Hippocampal formation (tissue), 2 donors: ENCODE measurements at regions not wholly inside any gene's neighbourhood (a gene's known extent, or its start where the extent isn't known, plus 50 kb on each side); places are given as distances from the start of the nearest gene placed in this dataset.
"Not testable (repeated sequence)": the region's sequence is repeated elsewhere in the genome, so short reads cannot be mapped to it uniquely, and the experiment has no call there.

Experiments
- DNase-seq, 2 donors: peaks; one replicate each; lab custom pipeline; 2025; lab: John Stamatoyannopoulos, UW

DNA sequence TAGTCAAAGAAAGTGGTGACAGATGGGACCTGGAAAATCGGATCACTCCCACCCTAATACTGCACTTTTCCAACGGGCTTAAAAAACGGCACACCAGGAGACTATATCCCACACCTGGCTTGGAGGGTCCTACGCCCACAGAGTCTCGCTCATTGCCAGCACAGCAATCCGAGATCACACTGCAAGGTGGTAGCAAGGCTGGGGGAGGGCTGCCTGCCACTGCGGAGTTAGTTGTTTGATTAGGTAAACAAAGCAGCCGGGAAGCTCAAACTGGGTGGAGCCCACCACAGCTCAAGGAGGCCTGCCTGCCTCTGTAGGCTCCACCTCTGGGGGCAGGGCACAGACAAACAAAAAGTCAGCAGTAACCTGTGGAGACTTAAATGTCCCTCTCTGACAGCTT lies 590.0 kb upstream of the ID4 start:
- not testable (repeated sequence) for DNase-seq

DNA sequence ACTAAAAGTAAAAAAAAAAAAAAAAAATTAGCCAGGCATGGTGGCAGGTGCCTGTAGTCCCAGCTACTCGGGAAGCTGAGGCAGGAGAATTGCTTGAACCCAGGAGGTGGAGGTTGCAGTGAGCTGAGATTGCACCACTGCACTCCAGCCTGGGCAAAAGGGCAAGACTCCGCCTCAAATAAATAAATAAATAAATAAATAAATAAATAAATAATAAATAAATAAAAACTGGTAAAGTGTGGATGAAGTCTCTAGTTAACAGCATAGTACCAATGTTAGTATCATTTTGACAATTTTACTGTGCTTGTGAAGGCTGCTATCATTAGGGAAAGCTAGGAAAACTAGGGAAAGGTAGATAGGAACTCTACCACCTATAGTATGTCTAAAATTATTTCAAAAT lies 581.0 kb upstream of the ID4 start:
- not testable (repeated sequence) for DNase-seq

DNA sequence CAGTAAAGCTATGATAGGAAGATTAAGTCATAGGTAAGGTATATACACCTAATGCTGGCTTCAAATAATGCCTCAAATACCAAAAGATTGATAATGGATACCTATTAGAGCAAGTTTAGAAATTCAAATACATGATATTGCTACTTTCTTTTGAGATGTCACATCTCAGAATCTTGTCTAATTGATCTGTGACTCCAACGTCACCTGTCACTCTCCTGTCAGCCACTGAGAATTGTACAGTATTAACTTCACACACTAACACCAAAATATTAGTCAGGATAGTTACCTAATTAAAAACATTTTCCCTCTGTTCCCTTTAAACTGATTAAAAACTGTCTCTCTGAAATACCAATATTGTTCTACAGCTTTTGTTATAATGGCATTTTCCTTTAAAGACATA lies 575.5 kb upstream of the ID4 start:
- DNase-seq = no peak

DNA sequence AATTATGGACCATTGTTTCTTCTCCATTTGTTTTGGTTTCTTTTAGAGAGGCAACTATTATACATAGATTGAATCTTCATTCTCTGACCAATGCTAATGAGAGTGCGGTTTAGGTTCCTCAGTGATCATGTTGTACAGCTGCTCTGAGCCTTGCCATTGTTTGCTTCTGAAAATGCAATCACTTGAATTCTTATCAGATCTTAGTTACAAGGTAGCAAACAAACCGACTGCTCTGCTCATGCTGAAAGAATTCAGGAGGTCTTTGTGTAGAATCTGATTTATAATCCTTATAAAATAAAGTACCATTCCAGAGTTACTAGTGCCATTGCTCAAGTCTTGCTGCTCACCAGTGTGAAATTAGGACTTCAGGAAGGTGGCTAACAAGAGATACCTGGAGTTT lies 569.1 kb upstream of the ID4 start:
- DNase-seq = no peak

DNA sequence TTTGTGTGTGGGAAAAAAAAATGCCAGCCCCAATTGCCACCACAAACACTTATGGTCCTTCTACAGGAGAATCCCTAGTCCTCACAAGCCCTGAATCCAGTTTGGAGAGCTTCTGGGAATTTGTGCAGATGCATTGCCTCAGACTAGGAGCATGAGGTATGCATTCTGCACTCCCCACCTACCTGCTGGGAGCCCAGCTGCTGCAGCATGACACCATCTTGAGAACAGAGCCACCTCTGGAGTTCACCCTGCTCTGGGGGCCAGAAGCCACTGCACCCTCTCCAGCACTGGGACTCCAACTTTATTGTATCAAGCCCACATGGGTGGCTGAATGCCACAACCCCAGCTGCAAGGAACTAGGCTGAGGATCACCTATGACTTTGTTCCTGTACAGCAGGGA lies 568.5 kb upstream of the ID4 start:
- DNase-seq = no peak

DNA sequence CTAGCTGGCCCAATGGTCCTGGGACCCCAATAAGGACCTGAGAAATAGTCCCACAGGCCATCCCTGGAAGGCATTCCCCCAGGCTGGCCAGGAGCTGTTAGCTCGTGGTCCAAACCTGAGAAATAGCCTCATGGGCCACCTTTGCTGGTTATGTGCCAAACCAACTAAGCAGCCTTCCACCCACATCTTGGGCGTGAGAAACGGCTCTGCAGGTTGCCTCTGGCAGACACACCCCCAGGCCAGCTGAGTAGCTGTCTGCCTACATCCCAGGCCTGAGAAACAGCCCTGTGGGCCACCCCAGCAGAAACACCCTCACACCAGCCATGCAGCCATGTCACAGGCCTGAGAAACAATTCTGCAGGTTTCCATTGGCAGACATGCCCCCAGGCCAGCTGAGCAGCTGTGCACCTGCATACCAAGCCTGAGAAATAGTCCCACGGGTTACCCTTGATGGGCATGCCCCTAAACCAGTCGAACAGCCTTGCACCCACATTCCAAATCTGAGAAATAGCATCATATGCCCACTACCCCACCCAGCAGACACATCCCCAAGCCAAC lies 567.8 kb upstream of the ID4 start:
- no peak for DNase-seq

DNA sequence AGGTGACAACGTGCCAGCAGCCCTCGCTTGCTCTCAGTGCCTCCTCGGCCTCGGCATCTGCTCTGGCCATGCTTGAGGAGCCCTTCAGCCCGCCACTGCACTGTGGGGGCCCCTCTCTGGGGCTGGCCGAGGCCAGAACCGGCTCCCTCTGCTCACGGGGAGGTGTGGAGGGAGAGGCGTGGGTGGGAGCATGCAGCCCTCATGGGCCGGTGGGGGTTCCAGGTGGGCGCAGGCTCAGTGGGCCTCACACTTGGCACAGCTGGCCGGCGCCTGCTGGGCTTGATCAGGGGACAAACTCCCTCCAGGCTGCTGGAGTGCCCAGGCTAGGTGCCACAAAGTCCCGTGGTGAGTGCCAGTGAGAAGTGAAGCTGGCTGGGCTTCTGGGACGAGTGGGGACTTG lies 566.6 kb upstream of the ID4 start:
- no peak for DNase-seq

DNA sequence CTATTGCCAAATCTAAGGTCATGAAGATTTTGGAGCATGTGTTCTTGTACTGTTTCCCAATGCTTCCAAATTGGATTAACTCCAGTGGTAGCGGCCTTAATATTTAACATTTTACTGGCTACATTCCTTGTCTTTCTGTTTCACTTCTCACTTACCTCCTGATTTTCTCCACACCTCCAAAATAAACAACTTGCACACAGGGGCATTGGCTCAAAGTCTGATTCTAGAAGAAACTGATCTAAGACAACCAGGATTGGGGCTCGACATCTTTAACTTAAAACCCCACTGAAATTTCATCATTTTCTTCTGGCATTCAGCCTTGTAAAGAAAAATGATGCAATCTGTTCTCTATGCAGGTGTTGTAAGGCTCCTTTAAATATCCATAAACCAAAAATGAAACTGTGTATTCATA lies 557.9 kb upstream of the ID4 start:
- no peak for DNase-seq

DNA sequence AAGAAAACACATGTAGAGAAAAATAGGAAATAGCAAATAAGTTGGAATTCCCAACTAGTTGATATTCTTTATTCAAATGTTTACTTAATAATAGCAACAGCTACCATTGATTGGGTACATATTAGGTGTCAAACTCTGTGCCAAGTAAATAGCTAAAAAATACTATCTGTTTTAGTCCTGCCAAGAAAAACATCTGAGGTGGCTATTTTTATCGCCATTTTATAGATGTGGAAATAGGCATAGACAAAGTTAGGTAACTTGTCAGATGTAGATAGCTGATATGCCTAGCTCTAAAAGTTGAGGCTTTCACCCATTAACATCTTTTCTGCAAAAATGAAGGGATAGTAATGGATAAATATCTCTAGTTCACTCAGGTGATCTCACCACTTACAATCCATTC lies 549.2 kb upstream of the ID4 start:
- no peak for DNase-seq

DNA sequence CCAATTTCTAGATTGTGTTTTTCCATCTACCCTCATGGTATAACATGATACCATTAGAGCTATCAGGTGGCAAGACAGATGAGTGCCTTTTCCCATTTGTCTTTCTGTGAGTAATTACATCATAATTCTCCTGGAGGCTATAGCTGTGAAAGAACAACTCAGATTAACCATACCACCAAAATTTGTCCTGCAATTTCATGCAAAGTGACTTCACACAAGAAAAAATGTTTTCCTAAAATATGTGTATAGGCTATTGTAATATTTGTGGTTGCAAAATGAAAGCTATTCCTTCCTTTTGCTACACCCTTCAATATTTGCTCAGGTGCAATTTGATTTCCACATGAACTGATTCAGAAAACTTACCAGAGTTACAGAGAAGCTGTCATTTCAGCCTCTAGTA lies 547.7 kb upstream of the ID4 start:
- no peak for DNase-seq

DNA sequence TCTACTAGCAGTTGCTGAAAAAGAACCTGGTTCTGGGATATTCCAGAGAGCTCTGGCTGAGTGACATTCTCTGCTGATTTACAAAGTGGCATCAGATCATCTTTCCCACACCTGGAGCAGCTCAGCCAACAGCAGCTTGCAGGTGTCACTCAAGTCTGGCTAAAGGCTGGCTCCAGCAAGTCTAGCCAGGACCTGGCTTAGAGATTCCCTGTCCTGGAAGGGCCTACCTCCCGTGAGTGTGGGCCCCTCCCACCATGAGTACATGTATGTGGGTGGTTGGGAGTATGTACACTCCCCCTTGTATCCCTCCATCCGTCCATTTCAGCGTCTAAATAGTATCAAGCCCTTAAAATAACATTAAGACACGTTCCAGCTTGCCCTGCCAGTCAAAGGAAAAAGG lies 539.3 kb upstream of the ID4 start:
- no peak for DNase-seq

DNA sequence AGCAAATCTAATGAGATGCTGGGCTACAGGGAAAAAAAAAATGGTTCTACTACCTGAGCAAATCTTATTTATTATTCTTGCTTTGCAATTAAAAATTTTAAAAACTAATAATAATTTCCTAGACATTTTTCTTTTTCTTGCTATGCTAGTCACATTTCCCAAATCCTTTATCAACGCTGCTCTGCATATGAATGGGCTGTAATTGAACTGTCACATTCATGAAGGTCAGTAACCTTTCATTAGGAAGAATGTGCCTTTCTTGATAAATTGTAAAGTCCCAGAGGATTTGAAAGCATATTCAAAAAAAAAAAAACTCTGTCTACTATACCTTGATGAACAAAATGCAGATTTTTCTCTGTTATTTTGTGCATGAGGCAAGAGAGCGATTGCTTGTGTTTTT lies 538.7 kb upstream of the ID4 start:
- no peak for DNase-seq

DNA sequence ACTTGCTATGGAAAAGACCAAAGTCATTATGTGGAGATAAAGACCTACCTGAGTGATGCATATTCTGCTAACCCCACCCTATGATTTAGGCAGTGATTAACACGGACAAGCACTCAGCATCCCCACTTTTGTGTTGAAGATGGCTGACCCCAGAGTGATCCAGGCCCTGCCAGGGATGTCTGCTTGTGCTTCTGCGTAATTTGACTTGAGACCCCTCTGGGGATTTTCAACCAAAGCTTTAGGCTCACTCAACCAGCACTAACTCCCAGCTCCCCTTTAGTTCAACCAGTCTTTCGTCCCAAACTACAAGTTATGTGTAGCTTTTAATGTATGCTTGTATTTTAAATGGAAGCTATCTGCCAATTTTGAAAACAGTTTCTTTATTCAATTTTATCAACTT lies 538.0 kb upstream of the ID4 start:
- DNase-seq = no peak

DNA sequence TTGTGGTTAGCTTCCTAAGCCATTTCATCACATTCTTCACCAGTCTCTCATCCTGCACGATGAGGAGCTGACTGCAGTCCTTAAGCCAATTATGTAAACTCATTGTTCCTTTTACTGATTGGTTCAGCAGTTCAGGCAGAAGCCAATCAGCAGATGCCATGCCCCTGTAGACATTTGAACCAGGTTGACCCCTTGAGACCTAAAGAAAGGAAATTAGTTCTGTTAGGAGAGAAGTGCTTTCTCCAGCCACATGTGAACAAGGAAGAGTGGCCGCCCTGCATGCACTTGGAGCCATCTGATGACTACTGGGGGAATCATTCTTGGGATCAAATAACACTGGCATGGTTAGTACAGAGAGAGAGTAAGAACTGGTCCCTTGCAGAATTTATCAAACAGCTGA lies 535.2 kb upstream of the ID4 start:
- DNase-seq = no peak

DNA sequence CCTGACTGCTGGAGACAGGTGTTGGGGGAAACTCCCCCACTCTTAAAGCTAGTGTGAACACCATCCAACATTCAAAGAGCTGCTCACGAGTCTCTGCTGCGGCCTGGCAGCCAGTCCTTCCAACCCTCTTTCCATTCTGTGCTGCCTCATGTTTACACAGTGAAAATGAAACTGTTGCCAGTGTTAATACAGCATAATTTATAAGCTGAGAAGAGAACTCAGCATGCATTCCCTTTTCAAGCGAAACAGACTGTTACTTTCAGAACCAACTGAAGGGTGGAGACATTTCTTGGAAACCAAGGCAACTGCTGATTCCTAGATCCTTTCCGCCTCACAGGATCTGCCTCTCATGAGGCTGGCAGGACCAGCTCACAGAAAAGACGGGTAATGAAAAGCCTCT lies 533.8 kb upstream of the ID4 start:
- peak in 1 of 2 donors; percentile 72 for DNase-seq

DNA sequence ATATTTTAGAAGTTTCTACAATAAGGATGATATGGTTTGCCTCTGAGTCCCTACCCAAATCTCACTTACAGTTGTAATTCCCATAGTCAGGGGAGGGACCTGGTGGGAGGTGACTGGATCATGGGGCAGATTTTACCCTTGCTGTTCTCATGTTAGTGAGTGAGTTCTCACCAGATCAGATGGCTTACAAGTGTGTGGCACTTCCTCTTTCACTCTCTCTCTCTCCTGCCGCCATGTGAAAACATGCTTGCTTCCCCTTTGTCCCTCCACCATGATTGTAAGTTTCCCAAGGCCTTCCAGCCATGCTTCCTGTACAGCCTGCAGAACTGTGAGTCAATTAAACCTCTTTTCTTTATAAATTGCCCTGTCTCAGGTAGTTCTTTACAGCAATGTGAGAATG lies 527.5 kb upstream of the ID4 start:
- DNase-seq = no peak

DNA sequence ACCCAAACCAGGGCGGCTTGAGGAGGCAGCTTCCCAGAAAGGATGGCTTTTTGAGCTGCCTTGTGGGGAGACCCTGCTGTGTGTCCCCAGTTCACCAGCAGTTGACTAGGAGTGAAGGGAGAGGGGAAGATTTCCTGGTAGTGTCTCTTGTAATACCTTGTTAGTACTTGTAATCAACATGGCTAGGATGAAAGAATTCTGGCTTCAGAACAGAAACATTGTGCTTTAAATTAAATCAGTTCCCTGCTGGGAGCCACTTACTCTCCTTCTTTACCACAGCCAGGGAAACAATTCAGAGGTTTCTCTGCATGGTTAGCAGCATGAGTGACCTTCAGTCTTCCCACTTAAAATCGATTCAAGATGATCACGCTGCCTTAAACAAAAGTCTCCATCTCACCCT lies 525.4 kb upstream of the ID4 start:
- no peak for DNase-seq

DNA sequence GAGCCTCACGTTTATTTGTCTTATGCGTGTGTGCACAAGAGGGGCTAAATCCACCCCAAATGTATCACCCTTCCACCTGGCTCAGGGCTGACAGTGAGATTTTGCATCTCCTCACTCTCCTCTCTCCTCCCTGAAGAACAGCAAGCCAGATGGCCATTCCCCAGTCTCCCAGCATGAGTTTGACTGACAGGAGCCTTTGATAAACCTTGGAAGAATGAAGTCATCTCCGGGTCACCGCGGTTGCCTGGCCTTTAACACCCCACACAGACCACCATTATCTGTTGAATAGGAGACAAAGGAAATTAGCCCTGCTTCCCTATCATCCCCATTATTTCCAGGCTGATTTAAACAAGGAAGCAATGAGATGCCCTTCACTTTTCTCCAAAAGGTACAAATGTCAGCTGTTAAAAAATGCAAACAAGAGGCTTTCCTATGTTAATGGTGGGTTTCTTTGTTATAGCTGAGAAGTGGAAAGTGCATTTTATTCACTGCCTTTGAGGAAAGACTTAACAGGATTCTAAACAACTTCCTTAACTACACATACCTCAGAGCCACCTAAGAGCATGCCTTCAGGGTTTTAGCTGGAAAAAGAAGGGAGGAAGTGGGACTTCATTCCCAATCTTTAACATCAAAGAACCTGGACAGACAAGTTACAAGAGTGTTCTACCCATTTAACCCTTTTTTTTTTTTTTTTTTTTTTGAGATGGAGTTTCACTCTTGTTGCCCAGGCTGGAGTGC lies 524.8 kb upstream of the ID4 start:
- no peak for DNase-seq

DNA sequence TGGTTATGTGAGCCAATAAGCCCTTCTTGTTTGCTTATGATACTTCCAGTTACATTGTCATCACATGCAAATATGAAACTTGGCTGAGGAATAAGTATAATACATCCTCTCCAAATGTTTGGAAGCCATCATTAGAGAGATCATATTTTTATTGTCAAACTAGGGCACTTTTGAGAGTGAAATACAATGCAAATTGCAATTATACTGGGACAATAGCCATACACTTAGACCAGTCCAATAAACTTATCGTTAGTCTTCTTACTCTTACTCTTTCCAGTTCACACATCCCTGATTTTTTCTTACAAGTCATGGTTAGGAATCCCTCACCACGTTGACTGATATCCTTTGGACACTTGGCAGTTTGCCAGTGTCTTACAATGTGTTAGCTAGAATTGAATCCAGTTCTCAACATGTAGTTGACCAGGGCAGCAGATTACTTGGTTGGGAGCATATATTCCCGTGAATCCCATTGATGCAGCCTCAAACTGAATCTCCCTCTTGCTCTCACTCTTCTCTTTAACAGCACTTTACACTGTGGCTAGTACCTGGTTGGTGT lies 519.7 kb upstream of the ID4 start:
- DNase-seq = no peak

DNA sequence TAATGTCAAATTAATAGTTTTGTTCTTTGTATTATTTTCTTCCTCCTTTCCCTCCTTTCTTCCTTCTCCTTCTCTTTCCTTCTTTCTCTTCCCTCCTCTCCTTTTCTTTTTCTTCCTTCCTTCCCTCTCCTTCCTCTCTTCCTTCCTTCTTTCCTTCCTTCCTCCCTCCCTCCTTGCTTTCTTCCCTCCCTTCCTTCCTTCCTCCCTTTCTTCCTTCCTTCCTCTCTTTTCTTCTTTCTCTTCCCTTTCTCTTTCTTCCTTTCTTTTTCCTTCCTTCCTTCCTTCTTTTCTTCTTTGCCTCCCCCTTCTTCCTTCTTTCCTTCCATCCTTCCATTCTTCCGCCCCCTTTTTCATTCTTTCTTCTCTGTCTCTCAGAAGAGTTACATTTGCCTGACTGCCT lies 518.2 kb upstream of the ID4 start:
- no peak for DNase-seq

DNA sequence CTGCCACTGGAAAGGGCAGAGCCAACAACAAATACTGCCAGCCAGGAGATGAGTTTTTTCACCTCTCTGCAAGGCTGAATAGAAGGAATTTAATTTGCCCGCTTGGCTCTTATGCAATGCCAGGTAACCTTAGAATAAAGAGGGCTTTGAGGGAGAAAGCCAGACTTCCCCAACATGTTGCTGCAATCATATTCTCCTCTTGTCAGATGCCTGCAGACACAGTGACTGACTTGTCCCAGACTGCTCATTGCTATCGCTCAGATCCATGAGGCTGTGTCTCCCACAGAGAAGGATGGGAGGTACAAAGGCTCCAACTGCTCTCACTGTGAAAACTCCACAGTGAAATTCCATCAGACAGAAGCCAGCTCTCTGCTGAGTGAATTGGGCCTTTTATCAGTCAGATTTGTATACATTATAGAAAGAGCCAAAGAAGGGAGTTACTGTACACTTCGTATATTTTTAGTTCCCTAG lies 517.0 kb upstream of the ID4 start:
- no peak for DNase-seq

DNA sequence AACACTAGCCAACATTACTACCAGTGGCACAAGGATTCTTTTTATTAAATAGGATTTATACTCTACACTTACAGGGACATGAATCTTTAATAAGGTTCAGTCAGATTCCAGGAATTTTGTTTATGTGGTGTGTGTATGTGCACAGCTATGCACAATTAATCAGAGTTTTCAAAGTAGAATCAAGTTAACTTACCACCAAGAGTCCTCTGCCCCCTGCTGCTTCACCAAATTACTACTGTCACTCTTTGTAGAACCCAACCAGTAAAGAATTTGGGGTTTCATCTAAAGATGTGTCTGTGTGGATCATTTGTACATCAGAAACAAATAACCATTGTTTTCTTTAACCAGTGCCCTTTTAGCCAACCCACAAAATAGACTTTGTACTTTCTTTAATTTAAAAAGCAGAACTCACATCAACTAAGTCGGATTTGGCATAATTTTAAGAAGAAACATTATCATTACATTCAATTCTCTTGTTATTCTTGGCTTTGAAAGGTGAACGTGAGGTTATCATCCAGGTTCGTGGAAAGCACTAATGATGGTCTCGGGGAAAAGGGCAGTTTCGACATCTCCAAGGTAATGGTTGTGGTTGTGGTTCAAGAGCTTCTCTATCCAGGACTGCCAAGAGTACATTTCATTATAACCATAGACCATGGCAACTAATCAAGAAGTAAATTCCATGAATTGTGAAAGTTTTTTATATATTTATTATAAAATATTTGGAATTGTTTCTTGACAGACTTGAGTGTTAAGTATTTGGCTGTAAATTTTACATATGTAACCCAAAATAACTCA lies 514.3 kb upstream of the ID4 start:
- no peak for DNase-seq

DNA sequence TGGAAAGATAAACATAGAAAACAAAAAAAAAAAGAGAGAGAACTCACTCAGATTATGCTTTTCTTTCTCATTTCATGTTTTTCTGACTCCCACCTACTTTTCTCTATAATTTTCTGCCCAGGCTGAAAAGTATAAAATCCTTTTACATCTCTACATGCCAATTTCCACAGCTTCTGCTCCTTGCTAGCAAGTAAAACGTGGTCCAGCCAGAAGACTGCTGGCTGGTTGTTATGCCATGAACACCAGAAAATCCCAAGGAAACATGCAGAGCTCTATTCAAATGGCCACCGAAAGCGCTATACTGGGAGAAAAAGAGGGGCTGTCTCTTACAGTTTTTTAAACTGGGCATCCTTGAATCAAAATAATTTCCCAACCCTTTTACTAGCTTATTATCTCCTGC lies 512.8 kb upstream of the ID4 start:
- no peak for DNase-seq
